ENCODE measurements at regions not wholly inside any gene's neighbourhood (a gene's known extent, or its start where the extent isn't known, plus 50 kb on each side); places are given as distances from the start of the nearest gene placed in this dataset.

- TF ChIP-seq CTCF (IDR thresholded peaks at IDR 0.05; ENCODE audit: borderline replicate concordance, control extremely low read depth, extremely low read depth, insufficient read depth, missing control alignments) = no peak
- DNase-seq (ENCODE audit: low spot score) = no peak
- in situ Hi-C loops (cut with MboI; ENCODE audit: low sequenced_read_pairs, unreplicated experiment) = no loop called here
These were observed 54.0 kb upstream of the TMEM229A start for GRCh38 chr7:124086843-124087242.

GRCh38 chr7:124085179-124085578 is 52.3 kb upstream of the TMEM229A start:
- DNase-seq (ENCODE audit: low spot score) = no peak
- in situ Hi-C loops (cut with MboI; ENCODE audit: low sequenced_read_pairs, unreplicated experiment) = no loop called here
- TF ChIP-seq CTCF (IDR thresholded peaks at IDR 0.05; ENCODE audit: borderline replicate concordance, control extremely low read depth, extremely low read depth, insufficient read depth, missing control alignments) = no peak

DNA sequence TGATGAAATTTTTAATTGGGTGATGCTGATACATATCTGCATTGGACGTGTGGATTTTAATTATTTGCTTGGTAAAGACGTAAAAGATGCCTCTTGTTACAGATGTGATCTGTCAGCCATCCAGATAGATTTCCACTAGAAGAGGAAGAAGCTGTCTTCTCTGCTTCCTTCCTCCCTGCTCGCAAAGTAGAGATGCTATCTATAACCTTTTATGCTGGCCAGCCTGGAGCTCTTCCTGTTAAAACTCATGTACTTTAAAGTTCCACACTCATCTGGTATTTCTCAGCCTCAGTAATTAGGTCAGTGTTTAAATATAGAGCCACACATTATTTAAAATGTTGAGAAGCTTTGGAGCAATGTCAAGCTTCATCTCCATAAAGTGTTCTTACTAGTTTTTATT is 51.2 kb upstream of the TMEM229A start:
- in situ Hi-C loops (cut with MboI; ENCODE audit: low sequenced_read_pairs, unreplicated experiment) = no loop called here
- DNase-seq (ENCODE audit: low spot score) = no peak
- no peak for TF ChIP-seq CTCF (IDR thresholded peaks at IDR 0.05; ENCODE audit: borderline replicate concordance, control extremely low read depth, extremely low read depth, insufficient read depth, missing control alignments)

All from GM13976 (cell line).